Transverse colon (tissue), 4 donors: ENCODE measurements at regions not wholly inside any gene's neighbourhood (a gene's known extent, or its start where the extent isn't known, plus 50 kb on each side); places are given as distances from the start of the nearest gene placed in this dataset.

Experiments
- EP300 ChIP-seq: sonication (generic); formaldehyde crosslinking; IDR thresholded peaks from one replicate; pipeline ENCODE4 v1.6.1; 2017; ENCODE audit warnings: antibody characterized with exemption, low read depth
- POLR2A ChIP-seq: fragments of 450-650 bp; IDR thresholded peaks from one replicate; pipeline ENCODE4 v1.6.1; 2016; ENCODE audit warnings: antibody characterized with exemption, mild to moderate bottlenecking, moderate library complexity
- POLR2AphosphoS5 ChIP-seq, 3 donors: sonication (generic); formaldehyde crosslinking; IDR thresholded peaks; one replicate each; pipeline ENCODE4 v1.6.1; 2016; ENCODE audit warnings: antibody characterized with exemption in 3 of 3
- TF ChIP-seq, protein P1 (sequence below), 5 experiments: fragments of 200-600 bp in 3 of 5; fragments of 450-650 bp in 2 of 5; sonication (generic) in 3 of 5; IDR thresholded peaks; 1 replicate in 2 of 5; 2 replicates in 3 of 5; pipeline ENCODE4 v1.5.1; 2016 to 2017; ENCODE audit warnings: antibody characterized with exemption in 5 of 5, inconsistent platforms in 3 of 5, mild to moderate bottlenecking in 2 of 5, moderate library complexity in 1 of 5

GRCh38 chr5:25224316-25224982 is 579.7 kb upstream of the CDH10 start:
- TF ChIP-seq, protein P1, sequence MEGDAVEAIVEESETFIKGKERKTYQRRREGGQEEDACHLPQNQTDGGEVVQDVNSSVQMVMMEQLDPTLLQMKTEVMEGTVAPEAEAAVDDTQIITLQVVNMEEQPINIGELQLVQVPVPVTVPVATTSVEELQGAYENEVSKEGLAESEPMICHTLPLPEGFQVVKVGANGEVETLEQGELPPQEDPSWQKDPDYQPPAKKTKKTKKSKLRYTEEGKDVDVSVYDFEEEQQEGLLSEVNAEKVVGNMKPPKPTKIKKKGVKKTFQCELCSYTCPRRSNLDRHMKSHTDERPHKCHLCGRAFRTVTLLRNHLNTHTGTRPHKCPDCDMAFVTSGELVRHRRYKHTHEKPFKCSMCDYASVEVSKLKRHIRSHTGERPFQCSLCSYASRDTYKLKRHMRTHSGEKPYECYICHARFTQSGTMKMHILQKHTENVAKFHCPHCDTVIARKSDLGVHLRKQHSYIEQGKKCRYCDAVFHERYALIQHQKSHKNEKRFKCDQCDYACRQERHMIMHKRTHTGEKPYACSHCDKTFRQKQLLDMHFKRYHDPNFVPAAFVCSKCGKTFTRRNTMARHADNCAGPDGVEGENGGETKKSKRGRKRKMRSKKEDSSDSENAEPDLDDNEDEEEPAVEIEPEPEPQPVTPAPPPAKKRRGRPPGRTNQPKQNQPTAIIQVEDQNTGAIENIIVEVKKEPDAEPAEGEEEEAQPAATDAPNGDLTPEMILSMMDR (IDR thresholded peaks at IDR 0.05), result no peak
- TF ChIP-seq POLR2A, result no peak
- TF ChIP-seq POLR2AphosphoS5 (IDR thresholded peaks at IDR 0.05), result no peak
- TF ChIP-seq EP300, result no peak
